ENCODE measurements at regions not wholly inside any gene's neighbourhood (a gene's known extent, or its start where the extent isn't known, plus 50 kb on each side); places are given as distances from the start of the nearest gene placed in this dataset.
"Not testable (repeated sequence)": the region's sequence is repeated elsewhere in the genome, so short reads cannot be mapped to it uniquely, and the experiment has no call there.

DNA sequence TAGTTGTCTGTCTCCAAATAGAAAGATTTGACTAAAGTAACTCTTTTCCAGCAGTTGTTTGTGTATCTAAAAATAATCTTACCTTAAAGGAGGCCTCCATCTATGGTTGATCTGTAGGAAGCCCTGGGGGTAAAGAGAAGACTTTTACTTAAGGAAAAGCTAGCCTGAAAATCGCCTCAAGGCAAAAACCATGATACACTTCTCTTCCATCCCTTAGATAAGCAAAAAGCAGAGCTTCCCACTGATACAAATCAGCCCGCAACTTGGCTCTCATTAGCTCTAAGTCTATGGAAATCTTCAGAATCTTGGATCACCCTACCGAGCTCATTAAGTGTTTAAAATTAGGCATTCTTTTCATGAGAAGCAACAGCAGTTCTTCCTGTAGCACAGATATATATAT lies 576.9 kb upstream of the PTBP2 start:
- no peak overlapping the region for H2AFZ ChIP-seq (ENCODE audit: low read length)
- H3K4me2 ChIP-seq (ENCODE audit: low read length), result no peak overlapping the region
- POLR2A ChIA-PET, result no interaction called here
- H3K27ac ChIP-seq (ENCODE audit: low read depth, low read length, poor library complexity, severe bottlenecking), result no peak overlapping the region
- no peaks in the 10 kb centered on the region for H3K9me3 ChIP-seq (ENCODE audit: low read length)
- no TSS peak for BruUV-seq (replicated peaks)
- no peak for TF ChIP-seq EZH2phosphoT487 (IDR thresholded peaks at IDR 0.05; ENCODE audit: borderline replicate concordance, low read depth, low read length)
- TF ChIP-seq, protein P1, sequence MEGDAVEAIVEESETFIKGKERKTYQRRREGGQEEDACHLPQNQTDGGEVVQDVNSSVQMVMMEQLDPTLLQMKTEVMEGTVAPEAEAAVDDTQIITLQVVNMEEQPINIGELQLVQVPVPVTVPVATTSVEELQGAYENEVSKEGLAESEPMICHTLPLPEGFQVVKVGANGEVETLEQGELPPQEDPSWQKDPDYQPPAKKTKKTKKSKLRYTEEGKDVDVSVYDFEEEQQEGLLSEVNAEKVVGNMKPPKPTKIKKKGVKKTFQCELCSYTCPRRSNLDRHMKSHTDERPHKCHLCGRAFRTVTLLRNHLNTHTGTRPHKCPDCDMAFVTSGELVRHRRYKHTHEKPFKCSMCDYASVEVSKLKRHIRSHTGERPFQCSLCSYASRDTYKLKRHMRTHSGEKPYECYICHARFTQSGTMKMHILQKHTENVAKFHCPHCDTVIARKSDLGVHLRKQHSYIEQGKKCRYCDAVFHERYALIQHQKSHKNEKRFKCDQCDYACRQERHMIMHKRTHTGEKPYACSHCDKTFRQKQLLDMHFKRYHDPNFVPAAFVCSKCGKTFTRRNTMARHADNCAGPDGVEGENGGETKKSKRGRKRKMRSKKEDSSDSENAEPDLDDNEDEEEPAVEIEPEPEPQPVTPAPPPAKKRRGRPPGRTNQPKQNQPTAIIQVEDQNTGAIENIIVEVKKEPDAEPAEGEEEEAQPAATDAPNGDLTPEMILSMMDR (conservative IDR thresholded peaks at IDR 0.05; ENCODE audit: low read length), result no peak
- CTCF ChIA-PET (ENCODE audit: unreplicated experiment), result no interaction called here
- H4K20me1 ChIP-seq (ENCODE audit: insufficient read depth, low read length), result no peaks in the 10 kb centered on the region
- no peak overlapping the region for H3K4me3 ChIP-seq (ENCODE audit: low read depth, low read length, poor library complexity, severe bottlenecking)
- H3K9me2 ChIP-seq (ENCODE audit: insufficient read depth, low read length), result no peaks in the 10 kb centered on the region
- H3K36me3 ChIP-seq (ENCODE audit: insufficient read depth, low read length), result no peaks in the 10 kb centered on the region
- no peaks in the 10 kb centered on the region for H3K79me2 ChIP-seq (ENCODE audit: insufficient read depth, low read depth, low read length)
- no peaks in the 10 kb centered on the region for H3K4me1 ChIP-seq (ENCODE audit: insufficient read depth, low read length, poor library complexity, severe bottlenecking)
- intact Hi-C loops (cut with micrococcal nuclease; ENCODE audit: unreplicated experiment), result no loop called here
- no peak for DNase-seq (ENCODE audit: low spot score)

DNA sequence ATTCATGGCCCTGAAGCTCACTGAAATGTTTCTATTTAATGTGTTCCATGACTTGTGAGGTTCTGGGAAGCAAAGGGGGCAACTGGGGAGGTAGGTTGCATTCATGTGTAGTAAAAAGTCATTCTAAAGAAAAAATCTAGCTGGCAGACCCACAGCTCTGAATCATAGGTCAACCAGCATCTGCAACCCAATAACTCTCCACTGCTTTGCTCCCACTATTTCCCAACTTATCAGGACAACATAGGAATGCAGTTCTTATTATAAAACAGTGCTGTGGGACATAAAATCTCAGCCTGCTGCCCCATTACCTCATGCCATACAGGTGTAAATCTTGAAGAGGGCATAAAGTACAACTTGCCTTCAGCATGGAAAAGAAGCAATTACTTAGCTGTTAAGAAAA lies 576.1 kb upstream of the PTBP2 start:
- POLR2A ChIA-PET, result interaction anchor here (0.6 kb wide), 1 partner anchor 549 kb away, joined by 3 read pairs; no protein-coding TSS in a partner anchor
- H2AFZ ChIP-seq (ENCODE audit: low read length), result no peak overlapping the region
- H3K4me2 ChIP-seq (ENCODE audit: low read length), result no peak overlapping the region
- TF ChIP-seq, protein P1 (conservative IDR thresholded peaks at IDR 0.05; ENCODE audit: low read length), result no peak
- TF ChIP-seq EZH2phosphoT487 (IDR thresholded peaks at IDR 0.05; ENCODE audit: borderline replicate concordance, low read depth, low read length), result no peak
- H3K36me3 ChIP-seq (ENCODE audit: insufficient read depth, low read length), result no peaks in the 10 kb centered on the region
- no peak overlapping the region for H3K4me3 ChIP-seq (ENCODE audit: low read depth, low read length, poor library complexity, severe bottlenecking)
- no peaks in the 10 kb centered on the region for H4K20me1 ChIP-seq (ENCODE audit: insufficient read depth, low read length)
- no peaks in the 10 kb centered on the region for H3K79me2 ChIP-seq (ENCODE audit: insufficient read depth, low read depth, low read length)
- H3K4me1 ChIP-seq (ENCODE audit: insufficient read depth, low read length, poor library complexity, severe bottlenecking), result no peaks in the 10 kb centered on the region
- BruUV-seq (replicated peaks), result no TSS peak
- H3K27ac ChIP-seq (ENCODE audit: low read depth, low read length, poor library complexity, severe bottlenecking), result no peak overlapping the region
- intact Hi-C loops (cut with micrococcal nuclease; ENCODE audit: unreplicated experiment), result no loop called here
- DNase-seq (ENCODE audit: low spot score), result no peak
- no peaks in the 10 kb centered on the region for H3K9me2 ChIP-seq (ENCODE audit: insufficient read depth, low read length)
- H3K9me3 ChIP-seq (ENCODE audit: low read length), result no peaks in the 10 kb centered on the region
- CTCF ChIA-PET (ENCODE audit: unreplicated experiment), result no interaction called here

DNA sequence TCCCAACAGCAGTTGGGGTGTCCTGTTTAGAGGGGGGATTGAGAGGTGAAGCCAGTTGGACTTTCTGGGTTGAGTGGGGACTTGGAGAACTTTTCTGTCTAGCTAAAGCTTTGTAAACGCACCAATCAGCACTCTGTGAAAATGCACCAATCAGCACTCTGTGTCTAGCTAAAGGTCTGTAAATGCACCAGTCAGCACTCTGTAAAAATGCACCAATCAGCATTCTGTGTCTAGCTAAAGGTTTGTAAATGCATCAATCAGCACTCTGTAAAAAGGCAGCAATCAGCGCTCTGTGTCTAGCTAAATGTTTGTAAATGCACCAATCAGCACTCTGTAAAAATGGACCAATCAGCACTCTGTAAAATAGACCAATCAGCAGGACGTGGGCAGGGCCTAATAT lies 568.6 kb upstream of the PTBP2 start:
- H3K36me3 ChIP-seq (ENCODE audit: insufficient read depth, low read length); H3K4me1 ChIP-seq (ENCODE audit: insufficient read depth, low read length, poor library complexity, severe bottlenecking); H2AFZ ChIP-seq (ENCODE audit: low read length); H4K20me1 ChIP-seq (ENCODE audit: insufficient read depth, low read length); BruUV-seq (replicated peaks); H3K4me3 ChIP-seq (ENCODE audit: low read depth, low read length, poor library complexity, severe bottlenecking); H3K9me2 ChIP-seq (ENCODE audit: insufficient read depth, low read length); DNase-seq (ENCODE audit: low spot score); CTCF ChIA-PET (ENCODE audit: unreplicated experiment); intact Hi-C loops (cut with micrococcal nuclease; ENCODE audit: unreplicated experiment); H3K4me2 ChIP-seq (ENCODE audit: low read length); H3K79me2 ChIP-seq (ENCODE audit: insufficient read depth, low read depth, low read length); H3K9me3 ChIP-seq (ENCODE audit: low read length); H3K27ac ChIP-seq (ENCODE audit: low read depth, low read length, poor library complexity, severe bottlenecking): not testable (repeated sequence)
- POLR2A ChIA-PET, result interaction anchor here (0.7 to 1.6 kb wide), 2 partner anchors 9 to 16 kb away, joined by 3 read pairs; no protein-coding TSS in a partner anchor

Data from OCI-LY7 (cell line).